Upper lobe of left lung (tissue), 4 donors: ENCODE measurements at regions not wholly inside any gene's neighbourhood (a gene's known extent, or its start where the extent isn't known, plus 50 kb on each side); places are given as distances from the start of the nearest gene placed in this dataset.

Experiments used
- EP300 ChIP-seq, 4 donors: sonication (generic); formaldehyde crosslinking; IDR thresholded peaks; one replicate each; pipeline ENCODE4 v1.5.1; 2017; ENCODE audit warnings: antibody characterized with exemption in 4 of 4, control low read depth in 2 of 4
- POLR2A ChIP-seq, 4 donors: fragments of 450-650 bp; IDR thresholded peaks; one replicate each; pipeline ENCODE4 v1.5.1; 2016 to 2017; ENCODE audit warnings: antibody characterized with exemption in 4 of 4, mild to moderate bottlenecking in 2 of 4
- POLR2AphosphoS5 ChIP-seq, 2 donors: sonication (generic); formaldehyde crosslinking; IDR thresholded peaks; one replicate each; pipeline ENCODE4 v1.5.1; 2017; ENCODE audit warnings: antibody characterized with exemption in 2 of 2
- TF ChIP-seq, protein P1 (sequence below), 6 experiments: fragments of 450-650 bp in 4 of 6; fragments of 200-600 bp in 2 of 6; sonication (generic) in 2 of 6; IDR thresholded peaks; one replicate each; pipeline ENCODE4 v1.5.1; 2016 to 2019; ENCODE audit warnings: antibody characterized with exemption in 6 of 6

DNA sequence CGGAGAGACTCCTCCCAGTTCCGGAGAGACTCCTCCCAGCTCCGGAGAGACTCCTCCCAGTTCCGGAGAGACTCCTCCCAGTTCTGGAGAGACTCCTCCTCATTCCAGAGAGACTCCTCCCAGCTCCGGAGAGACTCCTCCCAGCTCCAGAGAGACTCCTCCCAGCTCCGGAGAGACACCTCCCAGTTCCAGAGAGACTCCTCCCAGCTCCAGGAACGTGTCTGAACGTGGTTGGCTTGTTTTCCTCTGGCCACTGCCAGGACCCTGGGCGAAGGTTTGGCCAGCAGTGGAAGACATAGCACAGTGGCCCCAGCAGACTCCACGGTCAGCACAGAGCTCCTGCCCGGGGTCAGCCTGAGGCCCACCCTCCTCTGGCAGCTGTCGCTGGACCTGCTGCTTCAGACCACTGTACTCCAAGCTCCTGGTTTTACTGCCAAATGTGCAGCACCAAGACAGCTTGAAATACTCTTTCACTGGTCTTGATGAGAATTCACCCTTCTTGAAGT is 122.3 kb upstream of the AFDN start:
- TF ChIP-seq, protein P1, sequence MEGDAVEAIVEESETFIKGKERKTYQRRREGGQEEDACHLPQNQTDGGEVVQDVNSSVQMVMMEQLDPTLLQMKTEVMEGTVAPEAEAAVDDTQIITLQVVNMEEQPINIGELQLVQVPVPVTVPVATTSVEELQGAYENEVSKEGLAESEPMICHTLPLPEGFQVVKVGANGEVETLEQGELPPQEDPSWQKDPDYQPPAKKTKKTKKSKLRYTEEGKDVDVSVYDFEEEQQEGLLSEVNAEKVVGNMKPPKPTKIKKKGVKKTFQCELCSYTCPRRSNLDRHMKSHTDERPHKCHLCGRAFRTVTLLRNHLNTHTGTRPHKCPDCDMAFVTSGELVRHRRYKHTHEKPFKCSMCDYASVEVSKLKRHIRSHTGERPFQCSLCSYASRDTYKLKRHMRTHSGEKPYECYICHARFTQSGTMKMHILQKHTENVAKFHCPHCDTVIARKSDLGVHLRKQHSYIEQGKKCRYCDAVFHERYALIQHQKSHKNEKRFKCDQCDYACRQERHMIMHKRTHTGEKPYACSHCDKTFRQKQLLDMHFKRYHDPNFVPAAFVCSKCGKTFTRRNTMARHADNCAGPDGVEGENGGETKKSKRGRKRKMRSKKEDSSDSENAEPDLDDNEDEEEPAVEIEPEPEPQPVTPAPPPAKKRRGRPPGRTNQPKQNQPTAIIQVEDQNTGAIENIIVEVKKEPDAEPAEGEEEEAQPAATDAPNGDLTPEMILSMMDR (IDR thresholded peaks at IDR 0.05), result no peak
- TF ChIP-seq POLR2A (IDR thresholded peaks at IDR 0.05), result no peak
- no peak for TF ChIP-seq POLR2AphosphoS5 (IDR thresholded peaks at IDR 0.05)
- TF ChIP-seq EP300 (IDR thresholded peaks at IDR 0.05), result no peak
